ENCODE measurements at regions not wholly inside any gene's neighbourhood (a gene's known extent, or its start where the extent isn't known, plus 50 kb on each side); places are given as distances from the start of the nearest gene placed in this dataset.

GRCh38 chr6:74113901-74114300, 417.9 kb downstream of the CD109 start:
- TF ChIP-seq CTCF (IDR thresholded peaks at IDR 0.05): no peak
- TF ChIP-seq POLR2A (IDR thresholded peaks at IDR 0.05): no peak
